22Rv1 (cell line): ENCODE measurements at regions not wholly inside any gene's neighbourhood (a gene's known extent, or its start where the extent isn't known, plus 50 kb on each side); places are given as distances from the start of the nearest gene placed in this dataset.

Source experiments
- H3K27ac ChIP-seq: fragments of 450-650 bp; 2 replicates; pipeline ENCODE4 v1.5.1; 2017
- ZFX ChIP-seq: fragments of 450-650 bp; IDR thresholded peaks from 2 replicates; pipeline ENCODE4 v1.6.1; 2017; ENCODE audit warnings: antibody characterized with exemption, borderline replicate concordance
- TF ChIP-seq, protein P1 (sequence below): fragments of 450-650 bp; IDR thresholded peaks from 2 replicates; pipeline ENCODE4 v1.5.1; 2017; ENCODE audit warnings: mild to moderate bottlenecking

DNA sequence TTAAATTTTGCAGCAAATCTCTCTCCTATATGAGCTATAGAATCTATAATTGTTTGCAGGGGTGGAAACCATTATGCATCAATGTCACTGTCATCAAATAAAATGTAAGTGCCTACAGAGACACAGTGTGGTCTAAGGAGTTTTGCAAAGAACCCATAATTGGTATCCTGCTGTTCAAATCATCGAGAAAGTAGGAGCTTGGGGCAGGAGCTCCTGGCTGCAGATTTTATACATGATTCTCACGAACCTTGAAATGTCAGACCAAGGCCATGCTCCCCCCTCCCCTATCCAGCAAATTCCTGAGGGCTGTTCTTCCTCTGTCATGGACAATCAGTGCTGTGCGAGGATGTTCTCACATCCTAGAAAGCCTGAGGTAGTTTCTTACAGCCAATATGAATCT, 119.5 kb upstream of the CYRIA start:
- no peak overlapping the region for H3K27ac ChIP-seq
- no peak for TF ChIP-seq ZFX
- TF ChIP-seq, protein P1, sequence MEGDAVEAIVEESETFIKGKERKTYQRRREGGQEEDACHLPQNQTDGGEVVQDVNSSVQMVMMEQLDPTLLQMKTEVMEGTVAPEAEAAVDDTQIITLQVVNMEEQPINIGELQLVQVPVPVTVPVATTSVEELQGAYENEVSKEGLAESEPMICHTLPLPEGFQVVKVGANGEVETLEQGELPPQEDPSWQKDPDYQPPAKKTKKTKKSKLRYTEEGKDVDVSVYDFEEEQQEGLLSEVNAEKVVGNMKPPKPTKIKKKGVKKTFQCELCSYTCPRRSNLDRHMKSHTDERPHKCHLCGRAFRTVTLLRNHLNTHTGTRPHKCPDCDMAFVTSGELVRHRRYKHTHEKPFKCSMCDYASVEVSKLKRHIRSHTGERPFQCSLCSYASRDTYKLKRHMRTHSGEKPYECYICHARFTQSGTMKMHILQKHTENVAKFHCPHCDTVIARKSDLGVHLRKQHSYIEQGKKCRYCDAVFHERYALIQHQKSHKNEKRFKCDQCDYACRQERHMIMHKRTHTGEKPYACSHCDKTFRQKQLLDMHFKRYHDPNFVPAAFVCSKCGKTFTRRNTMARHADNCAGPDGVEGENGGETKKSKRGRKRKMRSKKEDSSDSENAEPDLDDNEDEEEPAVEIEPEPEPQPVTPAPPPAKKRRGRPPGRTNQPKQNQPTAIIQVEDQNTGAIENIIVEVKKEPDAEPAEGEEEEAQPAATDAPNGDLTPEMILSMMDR: no peak

DNA sequence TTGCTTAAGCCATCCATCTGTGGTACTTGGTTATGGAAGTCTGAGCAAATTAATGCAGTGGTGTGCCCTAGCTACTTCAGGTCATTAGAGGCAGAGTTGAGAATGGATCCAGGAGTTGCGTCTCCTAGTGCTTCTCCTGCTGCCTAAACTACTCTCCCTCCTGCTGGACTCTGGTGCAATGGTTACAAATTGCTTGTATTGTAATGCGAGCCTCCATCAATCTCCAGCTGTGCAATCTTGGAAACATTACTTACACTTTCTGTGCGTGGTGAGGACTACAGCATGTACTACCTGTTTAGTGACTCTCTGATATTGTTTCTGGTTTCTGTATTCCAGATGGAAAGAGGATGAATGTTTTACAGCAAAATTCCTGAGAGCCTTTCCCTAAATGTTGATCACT, 119.0 kb upstream of the CYRIA start:
- TF ChIP-seq, protein P1: no peak
- no peak for TF ChIP-seq ZFX

DNA sequence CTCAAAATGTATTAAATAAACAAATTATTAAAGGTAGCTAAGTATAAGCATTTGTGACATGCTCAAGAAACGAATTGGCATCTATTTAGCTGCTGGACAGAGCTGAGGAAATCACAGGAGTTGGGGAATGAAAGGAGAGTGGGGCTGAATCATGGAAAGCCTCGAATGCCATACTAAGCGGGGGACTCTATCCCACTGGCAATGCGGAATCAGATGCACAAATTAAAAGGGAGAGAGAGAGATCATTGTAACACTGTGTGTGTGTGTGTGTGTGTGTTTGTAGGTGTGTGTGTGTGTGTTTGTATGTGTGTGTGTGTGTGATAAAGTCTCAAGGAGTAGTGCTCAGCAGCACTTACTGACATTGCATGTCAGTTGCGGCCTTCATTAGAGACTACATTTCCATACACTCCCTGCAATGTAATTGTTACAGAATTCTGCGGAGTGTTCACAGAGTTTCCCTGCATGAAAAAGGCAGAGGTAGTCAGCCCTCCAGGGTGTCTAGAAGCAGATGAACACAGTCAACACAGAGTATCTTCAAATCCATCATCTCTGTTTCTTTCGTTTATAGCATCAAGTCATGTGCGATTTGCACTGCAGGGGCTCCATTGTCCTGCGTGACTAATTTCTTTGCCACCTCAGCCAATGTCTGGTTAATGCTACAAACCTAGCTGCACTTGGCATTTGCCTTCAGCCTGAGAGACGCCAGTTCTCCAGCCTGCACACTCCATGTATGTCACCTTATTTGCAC, 111.7 kb upstream of the CYRIA start:
- H3K27ac ChIP-seq: no peak overlapping the region
- no peak for TF ChIP-seq ZFX
- TF ChIP-seq, protein P1: no peak

More for the DNA sequence above, 119.0 kb upstream of the CYRIA start:
- H3K27ac ChIP-seq: no peak overlapping the region

DNA sequence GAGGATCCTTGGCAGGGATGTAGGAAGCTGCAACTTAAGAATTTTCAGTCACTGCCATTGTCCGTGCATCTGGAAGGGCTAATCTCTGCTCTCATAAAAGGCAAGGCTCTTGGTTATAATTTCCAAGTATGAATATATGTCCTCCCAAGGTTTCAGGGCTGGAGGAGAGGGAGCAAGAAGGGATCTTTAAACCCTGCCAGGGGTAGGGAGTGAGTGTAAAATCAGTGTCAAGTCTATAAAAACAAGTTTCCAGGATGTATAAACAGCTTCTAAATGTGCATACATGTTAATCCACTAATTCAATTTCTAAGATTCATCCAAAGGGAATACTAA, 110.2 kb upstream of the CYRIA start:
- TF ChIP-seq, protein P1: no peak
- no peak for TF ChIP-seq ZFX
- no peak overlapping the region for H3K27ac ChIP-seq

DNA sequence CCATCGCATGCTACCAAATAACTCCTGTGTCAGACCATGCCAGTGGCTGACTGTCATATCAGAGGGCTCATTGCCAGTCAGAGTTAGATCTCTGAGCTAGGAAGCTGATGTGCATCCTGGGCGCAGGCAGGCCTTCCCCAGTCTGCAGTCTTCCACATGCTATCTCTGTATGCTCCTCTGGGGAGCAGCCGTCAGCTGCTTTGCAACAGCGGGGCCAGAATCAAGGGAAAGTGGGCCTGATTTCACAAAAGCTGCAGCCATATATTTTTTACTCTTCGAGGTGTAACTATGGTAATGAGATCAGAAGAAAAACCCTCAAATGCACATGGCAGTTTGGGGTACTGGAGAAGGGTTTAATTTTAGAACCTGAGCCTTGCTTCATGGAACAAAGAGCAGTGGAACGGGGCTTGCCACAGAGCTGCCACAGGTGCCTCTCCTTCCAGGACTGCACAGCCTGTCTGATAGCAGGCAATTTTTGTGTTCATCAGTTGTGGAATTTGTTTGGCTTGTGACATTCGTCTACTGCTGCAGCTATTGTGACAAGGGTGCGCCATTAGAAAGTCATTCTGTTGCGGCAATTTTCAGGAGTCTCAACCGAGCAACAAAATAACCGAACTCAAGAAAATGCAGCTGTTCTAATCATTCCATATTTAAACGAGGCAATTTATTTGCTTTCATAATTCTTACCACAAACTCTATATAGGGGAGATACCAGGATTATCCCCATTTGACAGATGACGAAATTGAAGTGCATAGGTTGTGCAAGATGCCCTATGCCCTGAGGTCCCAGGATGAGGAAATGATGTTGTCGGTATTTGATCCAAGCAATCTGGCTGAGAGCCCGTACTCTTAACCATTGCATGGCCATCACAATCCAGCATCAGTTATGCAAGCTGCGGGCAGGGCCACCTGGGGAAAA, 109.6 kb upstream of the CYRIA start:
- H3K27ac ChIP-seq: no peak overlapping the region
- TF ChIP-seq ZFX: no peak
- TF ChIP-seq, protein P1: no peak

DNA sequence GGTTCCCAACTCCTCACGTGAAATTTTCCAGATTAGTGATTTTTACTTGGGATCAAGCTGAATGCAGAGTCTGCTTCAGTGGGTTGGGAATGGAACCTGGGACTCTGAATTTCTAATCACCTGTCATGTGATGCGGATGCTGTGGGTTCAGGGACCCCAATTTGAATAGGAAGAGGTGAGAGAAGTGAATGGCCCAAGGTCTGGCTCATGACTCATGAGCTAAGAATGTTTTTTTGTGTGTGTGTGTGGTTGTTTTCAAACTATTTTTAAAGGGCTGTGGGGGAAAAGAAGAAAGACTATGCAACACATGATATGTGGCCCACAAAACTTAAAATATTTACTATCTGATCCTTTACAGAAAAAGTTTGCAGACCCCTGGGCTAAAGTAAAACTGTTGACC, 108.5 kb upstream of the CYRIA start:
- H3K27ac ChIP-seq: no peak overlapping the region
- no peak for TF ChIP-seq ZFX
- TF ChIP-seq, protein P1: no peak
